ENCODE measurements at regions not wholly inside any gene's neighbourhood (a gene's known extent, or its start where the extent isn't known, plus 50 kb on each side); places are given as distances from the start of the nearest gene placed in this dataset.

DNA sequence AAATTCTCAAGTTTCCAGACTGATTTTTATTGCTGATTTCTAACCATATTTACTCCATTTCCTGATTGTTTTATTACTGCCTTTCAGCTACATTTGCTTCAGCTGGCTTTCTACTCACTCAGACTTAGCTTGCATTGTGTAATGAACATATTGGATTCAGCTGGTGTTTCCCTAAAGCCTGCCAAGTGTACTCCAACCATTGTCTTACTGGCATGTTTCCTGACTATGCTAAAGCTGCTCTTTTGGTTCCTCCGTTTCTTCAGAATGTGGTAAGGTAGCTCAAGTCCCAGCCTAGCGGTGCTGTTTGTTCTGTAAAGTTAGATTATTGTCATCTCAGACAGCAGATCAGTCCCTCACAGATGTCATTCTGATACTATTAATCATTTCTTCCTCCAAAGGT is 53.1 kb upstream of the GLRA2 start:
- no peak overlapping the region for H3K4me3 ChIP-seq (ENCODE audit: low read depth, low read length)
- DNase-seq (ENCODE audit: low read depth) = no peak
- TF ChIP-seq, protein P1, sequence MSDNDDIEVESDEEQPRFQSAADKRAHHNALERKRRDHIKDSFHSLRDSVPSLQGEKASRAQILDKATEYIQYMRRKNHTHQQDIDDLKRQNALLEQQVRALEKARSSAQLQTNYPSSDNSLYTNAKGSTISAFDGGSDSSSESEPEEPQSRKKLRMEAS (IDR thresholded peaks at IDR 0.05; ENCODE audit: low read depth, low read length) = no peak
- TF ChIP-seq POLR2A (IDR thresholded peaks at IDR 0.05; ENCODE audit: extremely low read depth, insufficient read length) (no peak), MYC (IDR thresholded peaks at IDR 0.05; ENCODE audit: low read depth, low read length) (no peak)
- TF ChIP-seq, protein P2, sequence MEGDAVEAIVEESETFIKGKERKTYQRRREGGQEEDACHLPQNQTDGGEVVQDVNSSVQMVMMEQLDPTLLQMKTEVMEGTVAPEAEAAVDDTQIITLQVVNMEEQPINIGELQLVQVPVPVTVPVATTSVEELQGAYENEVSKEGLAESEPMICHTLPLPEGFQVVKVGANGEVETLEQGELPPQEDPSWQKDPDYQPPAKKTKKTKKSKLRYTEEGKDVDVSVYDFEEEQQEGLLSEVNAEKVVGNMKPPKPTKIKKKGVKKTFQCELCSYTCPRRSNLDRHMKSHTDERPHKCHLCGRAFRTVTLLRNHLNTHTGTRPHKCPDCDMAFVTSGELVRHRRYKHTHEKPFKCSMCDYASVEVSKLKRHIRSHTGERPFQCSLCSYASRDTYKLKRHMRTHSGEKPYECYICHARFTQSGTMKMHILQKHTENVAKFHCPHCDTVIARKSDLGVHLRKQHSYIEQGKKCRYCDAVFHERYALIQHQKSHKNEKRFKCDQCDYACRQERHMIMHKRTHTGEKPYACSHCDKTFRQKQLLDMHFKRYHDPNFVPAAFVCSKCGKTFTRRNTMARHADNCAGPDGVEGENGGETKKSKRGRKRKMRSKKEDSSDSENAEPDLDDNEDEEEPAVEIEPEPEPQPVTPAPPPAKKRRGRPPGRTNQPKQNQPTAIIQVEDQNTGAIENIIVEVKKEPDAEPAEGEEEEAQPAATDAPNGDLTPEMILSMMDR (IDR thresholded peaks at IDR 0.05; ENCODE audit: low read depth, low read length) = no peak

DNA sequence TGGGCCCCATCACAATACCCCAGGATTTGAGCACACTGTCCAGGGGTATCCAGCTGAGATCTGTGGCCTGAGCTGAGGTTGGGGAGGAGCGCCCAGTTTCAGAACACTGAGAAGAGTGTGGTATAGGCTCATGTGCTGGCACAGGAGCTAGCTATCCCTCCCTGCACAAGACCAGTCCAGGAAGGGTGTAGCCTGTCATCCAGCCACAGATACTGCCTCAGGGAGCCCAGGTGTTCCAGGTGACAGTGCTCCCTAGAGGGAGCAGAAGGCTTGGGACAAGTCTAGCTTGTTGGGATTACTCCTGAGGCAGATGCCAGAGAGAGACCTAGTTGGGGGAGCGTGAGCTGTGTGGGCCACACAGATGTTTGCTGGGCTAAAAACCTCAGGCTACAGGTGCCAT is 79.6 kb upstream of the GLRA2 start:
- no peak overlapping the region for H3K4me3 ChIP-seq (ENCODE audit: low read depth, low read length)
- TF ChIP-seq, protein P1 (IDR thresholded peaks at IDR 0.05; ENCODE audit: low read depth, low read length) = no peak
- TF ChIP-seq POLR2A (IDR thresholded peaks at IDR 0.05; ENCODE audit: extremely low read depth, insufficient read length) (no peak), MYC (IDR thresholded peaks at IDR 0.05; ENCODE audit: low read depth, low read length) (no peak)
- TF ChIP-seq, protein P2 (IDR thresholded peaks at IDR 0.05; ENCODE audit: low read depth, low read length) = no peak
- DNase-seq (ENCODE audit: low read depth) = no peak

DNA sequence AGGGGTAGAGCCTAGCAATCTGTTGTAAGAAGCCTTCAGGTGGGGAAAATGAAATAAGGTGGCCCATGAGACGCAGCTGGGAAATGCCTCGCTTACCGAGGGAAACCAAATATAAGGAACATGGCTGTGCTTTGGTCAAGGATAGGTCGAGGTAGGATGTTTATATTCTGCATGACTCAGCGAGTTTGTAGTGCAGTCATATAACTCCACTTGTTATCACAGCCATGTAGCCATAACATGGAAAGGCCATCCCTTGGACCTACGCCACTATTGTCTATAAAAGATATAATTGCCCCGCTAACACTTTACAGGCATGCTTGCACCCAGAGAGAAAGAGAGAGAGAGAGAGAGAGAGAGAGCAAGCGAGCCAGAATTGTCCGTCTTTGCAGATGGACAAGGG is 80.9 kb upstream of the GLRA2 start:
- no peak for TF ChIP-seq MYC (IDR thresholded peaks at IDR 0.05; ENCODE audit: low read depth, low read length)
- TF ChIP-seq, protein P2 (IDR thresholded peaks at IDR 0.05; ENCODE audit: low read depth, low read length) = no peak
- TF ChIP-seq, protein P1 (IDR thresholded peaks at IDR 0.05; ENCODE audit: low read depth, low read length) = no peak
- TF ChIP-seq POLR2A (IDR thresholded peaks at IDR 0.05; ENCODE audit: extremely low read depth, insufficient read length) = no peak
- no peak overlapping the region for H3K4me3 ChIP-seq (ENCODE audit: low read depth, low read length)
- DNase-seq (ENCODE audit: low read depth) = no peak

DNA sequence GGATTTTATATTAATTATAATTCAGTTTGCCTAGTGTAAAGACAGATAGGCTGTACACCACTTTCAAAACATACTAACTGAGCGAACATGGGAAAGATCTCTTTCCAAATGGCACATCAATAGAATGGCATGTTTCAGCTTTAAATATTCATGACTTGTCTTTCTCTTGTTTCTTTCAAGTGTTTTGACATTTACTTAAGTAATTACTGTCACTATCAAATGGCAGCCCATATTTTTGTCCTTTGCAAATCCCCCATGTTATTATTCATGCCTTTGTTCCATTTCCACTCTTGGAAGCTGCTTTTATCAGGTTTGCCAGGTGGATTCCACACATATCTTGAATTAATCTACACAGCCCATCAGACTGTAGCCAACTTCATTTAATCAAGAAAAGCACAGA is 89.2 kb upstream of the GLRA2 start:
- no peak overlapping the region for H3K4me3 ChIP-seq (ENCODE audit: low read depth, low read length)
- TF ChIP-seq MYC (IDR thresholded peaks at IDR 0.05; ENCODE audit: low read depth, low read length) (no peak), POLR2A (IDR thresholded peaks at IDR 0.05; ENCODE audit: extremely low read depth, insufficient read length) (no peak)
- TF ChIP-seq, protein P1 (IDR thresholded peaks at IDR 0.05; ENCODE audit: low read depth, low read length) = no peak
- TF ChIP-seq, protein P2 (IDR thresholded peaks at IDR 0.05; ENCODE audit: low read depth, low read length) = no peak
- no peak for DNase-seq (ENCODE audit: low read depth)

DNA sequence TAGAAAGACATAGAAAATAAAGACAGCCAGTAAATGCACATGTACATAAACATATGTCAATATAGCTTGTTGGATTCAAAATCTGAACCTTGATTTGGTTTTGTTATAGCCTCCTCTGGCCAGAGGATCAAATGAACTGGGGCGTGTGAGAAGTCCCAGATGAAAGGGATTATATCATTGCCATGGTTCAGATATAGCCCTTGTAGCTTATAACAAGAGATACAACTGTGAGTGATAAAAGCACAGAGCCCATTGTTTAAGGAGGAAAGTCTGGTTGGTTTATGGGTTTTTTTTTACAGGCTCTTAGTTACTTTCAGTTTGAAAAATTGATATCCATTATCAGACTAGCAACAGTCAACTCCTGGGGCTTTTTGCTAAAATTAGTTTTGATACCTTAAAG is 101.7 kb upstream of the GLRA2 start:
- H3K4me3 ChIP-seq (ENCODE audit: low read depth, low read length) = no peak overlapping the region
- TF ChIP-seq POLR2A (IDR thresholded peaks at IDR 0.05; ENCODE audit: extremely low read depth, insufficient read length) (no peak), MYC (IDR thresholded peaks at IDR 0.05; ENCODE audit: low read depth, low read length) (no peak)
- TF ChIP-seq, protein P1 (IDR thresholded peaks at IDR 0.05; ENCODE audit: low read depth, low read length) = no peak
- TF ChIP-seq, protein P2 (IDR thresholded peaks at IDR 0.05; ENCODE audit: low read depth, low read length) = no peak
- no peak for DNase-seq (ENCODE audit: low read depth)

DNA sequence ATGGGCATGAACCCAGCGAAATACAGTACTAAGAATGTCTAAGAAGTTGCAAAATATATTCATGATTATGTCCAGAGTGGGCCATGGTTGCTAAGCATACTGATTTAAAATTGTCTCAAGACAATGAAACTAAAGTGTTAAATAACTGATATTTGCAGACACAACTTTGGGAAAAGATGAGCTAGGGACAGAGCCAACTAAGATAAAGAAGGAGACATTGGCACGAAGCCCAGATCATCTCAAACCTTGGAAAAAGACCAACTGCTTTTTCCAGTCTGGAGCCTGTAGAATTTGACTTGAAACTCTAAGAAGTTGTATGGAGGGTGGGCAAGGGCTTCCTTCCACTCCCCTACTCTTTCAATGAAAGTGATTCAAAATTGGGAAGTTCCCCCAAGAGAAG is 108.5 kb upstream of the GLRA2 start:
- no peak for DNase-seq (ENCODE audit: low read depth)
- TF ChIP-seq, protein P1 (IDR thresholded peaks at IDR 0.05; ENCODE audit: low read depth, low read length) = no peak
- TF ChIP-seq POLR2A (IDR thresholded peaks at IDR 0.05; ENCODE audit: extremely low read depth, insufficient read length) (no peak), MYC (IDR thresholded peaks at IDR 0.05; ENCODE audit: low read depth, low read length) (no peak)
- TF ChIP-seq, protein P2 (IDR thresholded peaks at IDR 0.05; ENCODE audit: low read depth, low read length) = no peak
- H3K4me3 ChIP-seq (ENCODE audit: low read depth, low read length) = no peak overlapping the region
